HepG2 (cell line): ENCODE measurements at regions not wholly inside any gene's neighbourhood (a gene's known extent, or its start where the extent isn't known, plus 50 kb on each side); places are given as distances from the start of the nearest gene placed in this dataset.

Experiments
- ATAC-seq: fragments of 200-7000 bp; cut with Tn5 transposase; 3 replicates; pipeline ENCODE4 v1.9.1; 2020; ENCODE audit warnings: mild to moderate bottlenecking, moderate library complexity
- BruUV-seq: library from RNA; stranded (reverse); fragments of 400-500 nt; replicated peaks from 2 replicates; lab custom pipeline; 2021; lab: Mats Ljungman, UMichigan
- CTCF ChIA-PET: fragments of 300-600 bp; formaldehyde crosslinking; extraction: SDS; loops from one replicate; lab custom pipeline; 2021; ENCODE audit warnings: low total read pairs, inconsistent platforms, low intra/inter-chr PET ratio; lab: Yijun Ruan, JAX
- POLR2A ChIA-PET: fragments of 350-600 bp; sonication (Branson Sonifier 250); formaldehyde crosslinking; loops from one replicate; lab custom pipeline; 2020; ENCODE audit warnings: antibody characterized with exemption, inconsistent platforms; lab: Yijun Ruan, JAX
- DNase-seq: peaks from one replicate; pipeline ENCODE4 v3.0.0-alpha.2; 2015; ENCODE audit warnings: low spot score
- FAIRE-seq: peaks from 3 replicates; lab custom pipeline; 2011; peaks lifted over from hg19 to GRCh38; lab: Jason Lieb, UNC
- H2AFZ ChIP-seq: one replicate; pipeline ENCODE4 v1.6.1; 2011; ENCODE audit warnings: low read length, inconsistent platforms
- H3K27ac ChIP-seq: fragments of 300-600 bp; 3 replicates; pipeline ENCODE4 v1.8.0; 2011; ENCODE audit warnings: mixed run types, mild to moderate bottlenecking, mixed read lengths, low read length, inconsistent platforms; ENCODE audit not compliant: insufficient read depth; ENCODE audit errors: extremely low read length
- H3K27me3 ChIP-seq, 2 experiments: fragments of 200-600 bp in 1 of 2; 2 replicates in 1 of 2; 3 replicates in 1 of 2; pipeline versions ENCODE4 v1.6.0 to v1.8.0; 2011; ENCODE audit warnings: low read length in 2 of 2, mild to moderate bottlenecking in 2 of 2, moderate library complexity in 2 of 2, inconsistent platforms in 1 of 2; ENCODE audit not compliant: insufficient read depth in 2 of 2, control insufficient read depth in 1 of 2
- H3K36me3 ChIP-seq, 2 experiments: fragments of 200-600 bp in 1 of 2; replicated peaks in 1 of 2; 2 replicates in 1 of 2; 3 replicates in 1 of 2; pipeline versions ENCODE4 v1.5.1 to v1.8.0; 2011; ENCODE audit warnings: low read length in 2 of 2, inconsistent platforms in 1 of 2; ENCODE audit not compliant: insufficient read depth in 2 of 2, control insufficient read depth in 1 of 2
- H3K4me1 ChIP-seq: 2 replicates; pipeline ENCODE4 v1.5.1; 2012; ENCODE audit warnings: low read length, inconsistent platforms; ENCODE audit not compliant: insufficient read depth
- H3K4me2 ChIP-seq: 2 replicates; pipeline ENCODE4 v1.6.0; 2011; ENCODE audit warnings: low read depth, low read length, inconsistent platforms
- H3K4me3 ChIP-seq, 3 experiments: fragments of 200-600 bp in 1 of 3; sonication (generic), shearing (Covaris generic) in 1 of 3; replicated peaks in 1 of 3; 2 replicates each; pipeline ENCODE4 v1.5.1; 2011 to 2016; ENCODE audit warnings: low read length in 3 of 3, inconsistent platforms in 2 of 3, low read depth in 2 of 3, mild to moderate bottlenecking in 2 of 3, control low read depth in 1 of 3, mixed read lengths in 1 of 3; ENCODE audit not compliant: insufficient read depth in 1 of 3
- H3K79me2 ChIP-seq: one replicate; pipeline ENCODE4 v1.6.1; 2011; ENCODE audit warnings: low read length, inconsistent platforms; ENCODE audit not compliant: insufficient read depth
- H3K9ac ChIP-seq: 2 replicates; pipeline ENCODE4 v1.6.0; 2011; ENCODE audit warnings: mild to moderate bottlenecking, low read depth, low read length, inconsistent platforms; ENCODE audit not compliant: insufficient read depth
- H3K9me3 ChIP-seq: 2 replicates; pipeline ENCODE4 v1.5.1; 2012; ENCODE audit warnings: mild to moderate bottlenecking, low read length
- H4K20me1 ChIP-seq: 2 replicates; pipeline ENCODE4 v1.6.0; 2011; ENCODE audit warnings: inconsistent platforms, mild to moderate bottlenecking, low read length, moderate library complexity; ENCODE audit not compliant: insufficient read depth
- ARID2 ChIP-seq: sonication (generic); formaldehyde crosslinking; IDR thresholded peaks from 2 replicates; pipeline ENCODE4 v1.8.1; 2022; ENCODE audit warnings: mild to moderate bottlenecking, missing genetic modification reagents, borderline replicate concordance
- CEBPG ChIP-seq: IDR thresholded peaks from 2 replicates; pipeline ENCODE4 v1.6.1; 2016
- CHD2 ChIP-seq: IDR thresholded peaks from 2 replicates; pipeline ENCODE4 v1.6.1; 2011; ENCODE audit warnings: low read depth, low read length, improper control_type of control experiment
- FOXC1 ChIP-seq: sonication (generic); formaldehyde crosslinking; IDR thresholded peaks from 2 replicates; pipeline ENCODE4 v1.8.0; 2022; ENCODE audit warnings: mild to moderate bottlenecking, missing genetic modification reagents, borderline replicate concordance
- FOXK1 ChIP-seq: sonication (generic); formaldehyde crosslinking; IDR thresholded peaks from 2 replicates; pipeline ENCODE4 v1.4.0; 2020; ENCODE audit warnings: low read depth, missing genetic modification reagents, borderline replicate concordance
- JUN ChIP-seq: sonication (generic); formaldehyde crosslinking; IDR thresholded peaks from 2 replicates; pipeline ENCODE4 v1.4.0; 2020; ENCODE audit warnings: mild to moderate bottlenecking, missing genetic modification reagents
- KLF6 ChIP-seq: IDR thresholded peaks from 2 replicates; pipeline ENCODE4 v1.8.0; 2016; ENCODE audit warnings: missing biosample characterization, missing genetic modification reagents
- REL ChIP-seq: sonication (generic); formaldehyde crosslinking; conservative IDR thresholded peaks from 2 replicates; pipeline ENCODE4 v1.8.0; 2022; ENCODE audit warnings: mild to moderate bottlenecking, missing genetic modification reagents, moderate library complexity
- ZNF234 ChIP-seq: sonication (generic); formaldehyde crosslinking; conservative IDR thresholded peaks from 2 replicates; pipeline ENCODE4 v1.5.1; 2020; ENCODE audit warnings: mild to moderate bottlenecking, missing genetic modification reagents
- ZNF256 ChIP-seq: sonication (generic); formaldehyde crosslinking; conservative IDR thresholded peaks from 2 replicates; pipeline ENCODE4 v1.4.0; 2020; ENCODE audit warnings: missing genetic modification reagents
- ZNF335 ChIP-seq: sonication (generic); formaldehyde crosslinking; IDR thresholded peaks from 2 replicates; pipeline ENCODE4 v1.4.0; 2020; ENCODE audit warnings: missing genetic modification reagents
- ZNF562 ChIP-seq: sonication (generic); formaldehyde crosslinking; IDR thresholded peaks from 2 replicates; pipeline ENCODE4 v1.8.0; 2022; ENCODE audit warnings: missing genetic modification reagents, borderline replicate concordance
- WGBS: methylation state at CpG from one replicate; pipeline ENCODE4 v1.1.6; 2017; ENCODE audit warnings: low lambda C conversion rate; 5-methylcytosine and 5-hydroxymethylcytosine counted together
- in situ Hi-C: cut with HindIII; loops from 2 replicates; pipeline ENCODE4 v1.10.0; 2017; ENCODE audit warnings: low pct_unique_long_range_greater_than_20kb; ENCODE audit not compliant: extremely low pct_ligation_motif_present
- intact Hi-C: fragments of 100-400 bp; cut with micrococcal nuclease; formaldehyde crosslinking; loops from one replicate; pipeline ENCODE4 v1.10.0; 2022; ENCODE audit not compliant: unreplicated experiment
- TF ChIP-seq, protein P1 (sequence below): sonication (generic); formaldehyde crosslinking; IDR thresholded peaks from 2 replicates; pipeline ENCODE4 v1.8.0; 2022; ENCODE audit warnings: missing genetic modification reagents, mild to moderate bottlenecking, borderline replicate concordance
- TF ChIP-seq, protein P2 (sequence below): sonication (generic); formaldehyde crosslinking; IDR thresholded peaks from 2 replicates; pipeline ENCODE4; 2020; ENCODE audit warnings: missing genetic modification reagents, mild to moderate bottlenecking, borderline replicate concordance
- TF ChIP-seq, protein P3 (sequence below): sonication (generic); formaldehyde crosslinking; IDR thresholded peaks from 2 replicates; pipeline ENCODE4 v1.4.0; 2020; ENCODE audit warnings: missing genetic modification reagents
- TF ChIP-seq, protein P4 (sequence below): sonication (generic); formaldehyde crosslinking; IDR thresholded peaks from 2 replicates; pipeline ENCODE4 v1.4.0; 2020; ENCODE audit warnings: mild to moderate bottlenecking, low read depth, missing genetic modification reagents

DNA sequence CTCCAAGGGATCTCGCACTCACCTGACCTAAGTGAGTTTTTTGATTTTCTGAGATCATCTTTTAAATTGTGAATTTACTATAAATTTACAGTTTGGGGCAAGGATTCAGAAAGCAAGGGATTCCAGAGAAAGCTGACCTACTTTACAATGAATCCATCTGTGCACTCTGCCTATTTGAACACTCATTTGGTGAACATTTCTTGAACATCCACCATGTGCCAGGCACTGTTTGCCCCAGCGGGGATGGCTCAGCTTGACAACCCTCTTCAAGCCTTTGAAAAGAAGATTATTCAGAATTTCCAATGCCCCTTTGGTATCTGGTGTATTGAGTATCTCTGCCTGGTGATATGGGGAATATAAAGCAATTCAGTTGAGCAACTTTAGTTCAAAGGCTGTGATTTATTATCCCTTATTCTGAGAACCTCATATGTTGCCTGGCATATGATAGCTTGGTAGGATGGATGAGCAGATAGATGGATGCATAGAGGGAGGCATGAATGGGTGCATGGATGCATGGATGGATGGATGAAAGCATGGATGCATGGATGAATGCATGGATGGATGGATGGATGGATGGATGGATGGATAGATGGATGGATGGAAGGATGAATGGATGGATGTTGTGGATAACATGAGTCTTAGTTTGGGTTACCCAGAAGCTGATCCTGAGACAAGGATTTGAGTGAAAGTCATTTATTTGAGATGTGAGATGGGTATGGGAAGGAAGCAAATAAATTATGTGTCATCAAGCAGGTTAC lies 149.7 kb upstream of the ZNF366 start:
- FAIRE-seq = no peak
- H3K9ac ChIP-seq = no peak overlapping the region
- WGBS = 2% methylated on average over 2 of the region's 2 CpGs
- H3K79me2 ChIP-seq = no peaks in the 10 kb centered on the region
- peaks cover 3 to 5% of the 10 kb centered on the region in 2 experiments; a peak in 2 of 5 replicates for H3K27me3 ChIP-seq
- H3K4me3 ChIP-seq = no peak overlapping the region
- no peak for DNase-seq
- POLR2A ChIA-PET = no interaction called here
- H3K9me3 ChIP-seq = no peaks in the 10 kb centered on the region
- no peak overlapping the region for H2AFZ ChIP-seq
- no peaks in the 10 kb centered on the region for H3K36me3 ChIP-seq
- no peak for ATAC-seq
- in situ Hi-C loops = no loop called here
- intact Hi-C loops = no loop called here
- no peaks in the 10 kb centered on the region for H3K4me1 ChIP-seq
- CTCF ChIA-PET = no interaction called here
- H3K27ac ChIP-seq = no peak overlapping the region
- H4K20me1 ChIP-seq = no peaks in the 10 kb centered on the region
- BruUV-seq = no TSS peak
- no peak overlapping the region for H3K4me2 ChIP-seq
- TF ChIP-seq FOXC1 (CRISPR knock-in tag) (no peak), ZNF234 (CRISPR knock-in tag) (no peak), ZNF562 (CRISPR knock-in tag) (no peak), CHD2 (no peak), REL (CRISPR knock-in tag) (no peak), JUN (no peak), FOXK1 (no peak), ARID2 (CRISPR knock-in tag) (no peak), ZNF335 (CRISPR knock-in tag) (no peak), KLF6 (CRISPR knock-in tag) (no peak), ZNF256 (CRISPR knock-in tag) (no peak), CEBPG (no peak)
- TF ChIP-seq, protein P1, sequence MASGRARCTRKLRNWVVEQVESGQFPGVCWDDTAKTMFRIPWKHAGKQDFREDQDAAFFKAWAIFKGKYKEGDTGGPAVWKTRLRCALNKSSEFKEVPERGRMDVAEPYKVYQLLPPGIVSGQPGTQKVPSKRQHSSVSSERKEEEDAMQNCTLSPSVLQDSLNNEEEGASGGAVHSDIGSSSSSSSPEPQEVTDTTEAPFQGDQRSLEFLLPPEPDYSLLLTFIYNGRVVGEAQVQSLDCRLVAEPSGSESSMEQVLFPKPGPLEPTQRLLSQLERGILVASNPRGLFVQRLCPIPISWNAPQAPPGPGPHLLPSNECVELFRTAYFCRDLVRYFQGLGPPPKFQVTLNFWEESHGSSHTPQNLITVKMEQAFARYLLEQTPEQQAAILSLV = no peak
- TF ChIP-seq, protein P2, sequence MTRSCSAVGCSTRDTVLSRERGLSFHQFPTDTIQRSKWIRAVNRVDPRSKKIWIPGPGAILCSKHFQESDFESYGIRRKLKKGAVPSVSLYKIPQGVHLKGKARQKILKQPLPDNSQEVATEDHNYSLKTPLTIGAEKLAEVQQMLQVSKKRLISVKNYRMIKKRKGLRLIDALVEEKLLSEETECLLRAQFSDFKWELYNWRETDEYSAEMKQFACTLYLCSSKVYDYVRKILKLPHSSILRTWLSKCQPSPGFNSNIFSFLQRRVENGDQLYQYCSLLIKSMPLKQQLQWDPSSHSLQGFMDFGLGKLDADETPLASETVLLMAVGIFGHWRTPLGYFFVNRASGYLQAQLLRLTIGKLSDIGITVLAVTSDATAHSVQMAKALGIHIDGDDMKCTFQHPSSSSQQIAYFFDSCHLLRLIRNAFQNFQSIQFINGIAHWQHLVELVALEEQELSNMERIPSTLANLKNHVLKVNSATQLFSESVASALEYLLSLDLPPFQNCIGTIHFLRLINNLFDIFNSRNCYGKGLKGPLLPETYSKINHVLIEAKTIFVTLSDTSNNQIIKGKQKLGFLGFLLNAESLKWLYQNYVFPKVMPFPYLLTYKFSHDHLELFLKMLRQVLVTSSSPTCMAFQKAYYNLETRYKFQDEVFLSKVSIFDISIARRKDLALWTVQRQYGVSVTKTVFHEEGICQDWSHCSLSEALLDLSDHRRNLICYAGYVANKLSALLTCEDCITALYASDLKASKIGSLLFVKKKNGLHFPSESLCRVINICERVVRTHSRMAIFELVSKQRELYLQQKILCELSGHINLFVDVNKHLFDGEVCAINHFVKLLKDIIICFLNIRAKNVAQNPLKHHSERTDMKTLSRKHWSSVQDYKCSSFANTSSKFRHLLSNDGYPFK (CRISPR knock-in tag) = no peak
- TF ChIP-seq, protein P3, sequence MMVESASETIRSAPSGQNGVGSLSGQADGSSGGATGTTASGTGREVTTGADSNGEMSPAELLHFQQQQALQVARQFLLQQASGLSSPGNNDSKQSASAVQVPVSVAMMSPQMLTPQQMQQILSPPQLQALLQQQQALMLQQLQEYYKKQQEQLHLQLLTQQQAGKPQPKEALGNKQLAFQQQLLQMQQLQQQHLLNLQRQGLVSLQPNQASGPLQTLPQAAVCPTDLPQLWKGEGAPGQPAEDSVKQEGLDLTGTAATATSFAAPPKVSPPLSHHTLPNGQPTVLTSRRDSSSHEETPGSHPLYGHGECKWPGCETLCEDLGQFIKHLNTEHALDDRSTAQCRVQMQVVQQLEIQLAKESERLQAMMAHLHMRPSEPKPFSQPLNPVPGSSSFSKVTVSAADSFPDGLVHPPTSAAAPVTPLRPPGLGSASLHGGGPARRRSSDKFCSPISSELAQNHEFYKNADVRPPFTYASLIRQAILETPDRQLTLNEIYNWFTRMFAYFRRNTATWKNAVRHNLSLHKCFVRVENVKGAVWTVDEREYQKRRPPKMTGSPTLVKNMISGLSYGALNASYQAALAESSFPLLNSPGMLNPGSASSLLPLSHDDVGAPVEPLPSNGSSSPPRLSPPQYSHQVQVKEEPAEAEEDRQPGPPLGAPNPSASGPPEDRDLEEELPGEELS (CRISPR knock-in tag) = no peak
- TF ChIP-seq, protein P4, sequence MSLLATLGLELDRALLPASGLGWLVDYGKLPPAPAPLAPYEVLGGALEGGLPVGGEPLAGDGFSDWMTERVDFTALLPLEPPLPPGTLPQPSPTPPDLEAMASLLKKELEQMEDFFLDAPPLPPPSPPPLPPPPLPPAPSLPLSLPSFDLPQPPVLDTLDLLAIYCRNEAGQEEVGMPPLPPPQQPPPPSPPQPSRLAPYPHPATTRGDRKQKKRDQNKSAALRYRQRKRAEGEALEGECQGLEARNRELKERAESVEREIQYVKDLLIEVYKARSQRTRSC (CRISPR knock-in tag) = no peak
